Endothelial cell of umbilical vein (primary cell): ENCODE measurements at regions not wholly inside any gene's neighbourhood (a gene's known extent, or its start where the extent isn't known, plus 50 kb on each side); places are given as distances from the start of the nearest gene placed in this dataset.

Experiments
- BruUV-seq: library from RNA; stranded (reverse); fragments of 400-500 nt; replicated peaks from 2 replicates; lab custom pipeline; 2021; lab: Mats Ljungman, UMichigan
- CTCF ChIA-PET: fragments of 300-600, 350-600 bp; sonication (Branson Sonifier 250); formaldehyde crosslinking; loops from one replicate; lab custom pipeline; 2021; ENCODE audit warnings: antibody characterized with exemption, inconsistent platforms; lab: Charles Lee
- POLR2A ChIA-PET: fragments of 300-600, 350-600 bp; sonication (Branson Sonifier 250); formaldehyde crosslinking; loops from one replicate; lab custom pipeline; 2021; ENCODE audit warnings: antibody characterized with exemption, inconsistent platforms; lab: Charles Lee
- DNase-seq: peaks from one replicate; pipeline ENCODE4 v3.0.0-alpha.2; 2011; ENCODE audit warnings: low read depth, low spot score
- FAIRE-seq: peaks from 2 replicates; lab custom pipeline; 2011; peaks lifted over from hg19 to GRCh38; lab: Jason Lieb, UNC
- H2AFZ ChIP-seq: 2 replicates; pipeline ENCODE4 v1.6.0; 2012; ENCODE audit warnings: low read depth, low read length, control low read depth, inconsistent platforms
- H3K27ac ChIP-seq: 2 replicates; pipeline ENCODE4 v1.5.1; 2011; ENCODE audit warnings: low read depth, mild to moderate bottlenecking, control low read depth, low read length, moderate library complexity; ENCODE audit not compliant: insufficient read depth
- H3K27me3 ChIP-seq, 2 experiments: 2 replicates each; pipeline versions ENCODE4 v1.6.0 to v1.6.1; 2011; ENCODE audit warnings: low read length in 2 of 2, mixed read lengths in 1 of 2; ENCODE audit not compliant: control insufficient read depth in 2 of 2, insufficient read depth in 2 of 2
- H3K36me3 ChIP-seq, 2 experiments: 2 replicates in 1 of 2; 3 replicates in 1 of 2; pipeline ENCODE4 v1.5.1; 2011; ENCODE audit warnings: low read length in 2 of 2, mild to moderate bottlenecking in 1 of 2, moderate library complexity in 1 of 2; ENCODE audit not compliant: control insufficient read depth in 2 of 2, insufficient read depth in 2 of 2; ENCODE audit errors: extremely low read depth in 1 of 2
- H3K4me1 ChIP-seq: 3 replicates; pipeline ENCODE4 v1.5.1; 2011; ENCODE audit warnings: mild to moderate bottlenecking, low read length; ENCODE audit not compliant: control insufficient read depth, insufficient read depth; ENCODE audit errors: extremely low read depth
- H3K4me2 ChIP-seq: 2 replicates; pipeline ENCODE4 v1.6.1; 2011; ENCODE audit warnings: low read length, control low read depth, mixed read lengths; ENCODE audit not compliant: insufficient read depth
- H3K4me3 ChIP-seq, 3 experiments: fragments of 200-600 bp in 1 of 3; sonication (generic), shearing (Covaris generic) in 1 of 3; replicated peaks in 1 of 3; 2 replicates each; pipeline ENCODE4 v1.5.1; 2011 to 2016; ENCODE audit warnings: control low read depth in 3 of 3, low read length in 3 of 3, mild to moderate bottlenecking in 2 of 3, inconsistent platforms in 1 of 3, low read depth in 1 of 3, moderate library complexity in 1 of 3; ENCODE audit not compliant: insufficient read depth in 1 of 3
- H3K79me2 ChIP-seq: 2 replicates; pipeline ENCODE4 v1.6.0; 2012; ENCODE audit warnings: low read length, inconsistent platforms; ENCODE audit not compliant: control insufficient read depth, insufficient read depth
- H3K9ac ChIP-seq: replicated peaks from 2 replicates; pipeline ENCODE3; 2011; ENCODE audit warnings: low read length, control low read depth; ENCODE audit not compliant: insufficient read depth; ENCODE audit errors: extremely low read depth
- H3K9me1 ChIP-seq: replicated peaks from 3 replicates; pipeline ENCODE4 v1.6.0; 2011; ENCODE audit warnings: mild to moderate bottlenecking, low read length; ENCODE audit not compliant: control insufficient read depth, insufficient read depth; ENCODE audit errors: extremely low read depth
- H3K9me3 ChIP-seq: replicated peaks from 2 replicates; pipeline ENCODE4 v1.5.1; 2012; ENCODE audit warnings: low read length, inconsistent platforms; ENCODE audit not compliant: control insufficient read depth, insufficient read depth
- H4K20me1 ChIP-seq: replicated peaks from 2 replicates; pipeline ENCODE3; 2011; ENCODE audit warnings: mild to moderate bottlenecking, low read length; ENCODE audit not compliant: control insufficient read depth, insufficient read depth; ENCODE audit errors: extremely low read depth
- CTCF ChIP-seq, 2 donors: IDR thresholded peaks; 1 replicate in 1 of 2; 2 replicates in 1 of 2; pipeline ENCODE4 v1.5.1; 2011; ENCODE audit warnings: low read length in 2 of 2, mild to moderate bottlenecking in 2 of 2, moderate library complexity in 2 of 2, control low read depth in 1 of 2, inconsistent platforms in 1 of 2, low read depth in 1 of 2; ENCODE audit not compliant: insufficient read depth in 1 of 2; ENCODE audit errors: extremely low read depth in 1 of 2
- EZH2 ChIP-seq: IDR thresholded peaks from 2 replicates; pipeline ENCODE4 v1.6.1; 2012; ENCODE audit warnings: borderline replicate concordance, low read depth, mild to moderate bottlenecking, moderate library complexity, low read length, inconsistent platforms; ENCODE audit not compliant: severe bottlenecking
- FOS ChIP-seq: IDR thresholded peaks from 2 replicates; pipeline ENCODE4 v1.6.1; 2011; ENCODE audit warnings: mild to moderate bottlenecking, low read length, moderate library complexity, borderline replicate concordance; ENCODE audit not compliant: insufficient read depth
- GATA2 ChIP-seq: IDR thresholded peaks from 2 replicates; pipeline ENCODE4 v1.7.0; 2011; ENCODE audit warnings: low read depth, mild to moderate bottlenecking, moderate library complexity, mixed read lengths, low read length; ENCODE audit not compliant: insufficient read length, insufficient read depth
- JUN ChIP-seq: IDR thresholded peaks from 2 replicates; pipeline ENCODE4 v1.6.1; 2011; ENCODE audit warnings: borderline replicate concordance, low read depth; ENCODE audit not compliant: insufficient read length, insufficient read depth
- MAX ChIP-seq: IDR thresholded peaks from 2 replicates; pipeline ENCODE4 v1.6.1; 2011; ENCODE audit not compliant: insufficient read depth, insufficient read length
- MYC ChIP-seq: IDR thresholded peaks from one replicate; pipeline ENCODE4 v1.6.1; 2011; ENCODE audit warnings: mild to moderate bottlenecking, low read depth, low read length
- POLR2A ChIP-seq: IDR thresholded peaks from 2 replicates; pipeline ENCODE4 v1.6.1; 2012; ENCODE audit warnings: low read depth, mild to moderate bottlenecking, control low read depth, low read length
- POLR2AphosphoS5 ChIP-seq: IDR thresholded peaks from 2 replicates; pipeline ENCODE4 v1.6.1; 2012; ENCODE audit warnings: low read depth, mild to moderate bottlenecking, control low read depth, low read length, moderate library complexity; ENCODE audit not compliant: insufficient read depth
- dilution Hi-C: fragments of 300-500 bp; cut with MboI; formaldehyde crosslinking; loops from one replicate; pipeline ENCODE4 v1.15.0; 2019; ENCODE audit warnings: low sequenced_read_pairs; ENCODE audit not compliant: extremely low pct_ligation_motif_present
- intact Hi-C: fragments of 100-400 bp; cut with micrococcal nuclease; formaldehyde crosslinking; loops from one replicate; pipeline ENCODE4 v1.10.0; 2022

- TF ChIP-seq POLR2AphosphoS5 (no peak), GATA2 (no peak), EZH2 (no peak), FOS (no peak), POLR2A (no peak), MYC (no peak), MAX (no peak), JUN (no peak), CTCF (IDR thresholded peaks at IDR 0.05; ENCODE audit: extremely low read depth in 1 of 2, insufficient read depth in 1 of 2, low read depth in 1 of 2, low read length in 2 of 2) (no peak)
- ChIA-PET POLR2A (no interaction called here), CTCF (interaction anchor here (0.8 kb wide), 1 partner anchor 10 kb away, joined by 3 read pairs; no protein-coding TSS in a partner anchor)
- no peaks in the 10 kb centered on the region for H3K27me3 ChIP-seq
- FAIRE-seq, result no peak
- intact Hi-C loops (no loop called here), dilution Hi-C loops (no loop called here)
- BruUV-seq, result no TSS peak
- H2AFZ ChIP-seq, result no peak overlapping the region
- H3K79me2 ChIP-seq, result no peaks in the 10 kb centered on the region
- no peak overlapping the region for H3K4me3 ChIP-seq
- no peaks in the 10 kb centered on the region for H3K9me1 ChIP-seq
- H3K4me2 ChIP-seq, result no peak overlapping the region
- DNase-seq, result no peak
- no peak overlapping the region for H3K9ac ChIP-seq
- no peak overlapping the region for H3K27ac ChIP-seq
- no peaks in the 10 kb centered on the region for H4K20me1 ChIP-seq
- no peaks in the 10 kb centered on the region for H3K4me1 ChIP-seq
- no peaks in the 10 kb centered on the region for H3K36me3 ChIP-seq
- no peaks in the 10 kb centered on the region for H3K9me3 ChIP-seq
These were observed 111.3 kb upstream of the IGFBP3 start for GRCh38 chr7:46032353-46032752.
